GM19452 (cell line): ENCODE measurements at regions not wholly inside any gene's neighbourhood (a gene's known extent, or its start where the extent isn't known, plus 50 kb on each side); places are given as distances from the start of the nearest gene placed in this dataset.

ENCODE experiments used
- ATAC-seq: cut with Tn5 transposase; IDR thresholded peaks from one replicate; pipeline ENCODE4 v1.9.1; 2021; ENCODE audit not compliant: unreplicated experiment

DNA sequence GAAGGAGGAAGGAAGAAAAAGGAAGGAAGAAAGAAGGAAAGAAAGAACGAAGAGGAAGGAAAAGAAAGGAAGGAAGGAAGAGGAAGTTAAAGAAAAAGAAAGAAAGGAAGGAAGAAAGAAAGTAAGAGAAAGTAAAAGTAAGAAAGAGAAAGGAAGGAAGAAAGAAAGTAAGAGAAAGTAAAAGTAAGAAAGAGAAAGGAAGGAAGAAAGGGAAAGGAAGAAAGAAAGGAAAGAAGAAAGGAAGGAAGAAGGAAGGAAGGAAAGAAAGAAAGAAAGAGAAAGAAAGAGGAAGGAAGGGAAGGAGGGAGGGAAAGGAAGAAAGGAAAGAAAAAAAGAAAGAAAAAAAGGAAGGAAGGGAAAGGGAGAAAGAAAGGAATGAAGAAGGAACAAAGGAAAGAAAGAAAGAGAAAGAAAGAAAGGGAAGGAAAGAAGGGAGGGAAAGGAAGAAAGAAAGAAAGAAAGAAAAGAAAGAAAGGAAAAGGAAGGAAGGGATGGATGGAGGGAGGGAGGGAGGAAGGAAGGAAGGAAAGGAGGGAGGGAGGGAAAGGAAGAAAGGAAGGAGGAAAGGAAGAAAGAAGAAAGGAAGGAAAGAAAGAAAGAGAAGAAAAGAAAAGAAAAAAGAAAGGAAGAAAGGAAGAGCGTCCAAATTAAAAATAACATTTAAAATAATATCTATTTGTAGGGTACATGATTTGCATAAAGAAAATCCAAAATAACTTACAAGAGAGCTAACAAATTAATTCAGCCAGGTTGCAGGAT lies 827.9 kb downstream of the TSN start:
- no peak for ATAC-seq

DNA sequence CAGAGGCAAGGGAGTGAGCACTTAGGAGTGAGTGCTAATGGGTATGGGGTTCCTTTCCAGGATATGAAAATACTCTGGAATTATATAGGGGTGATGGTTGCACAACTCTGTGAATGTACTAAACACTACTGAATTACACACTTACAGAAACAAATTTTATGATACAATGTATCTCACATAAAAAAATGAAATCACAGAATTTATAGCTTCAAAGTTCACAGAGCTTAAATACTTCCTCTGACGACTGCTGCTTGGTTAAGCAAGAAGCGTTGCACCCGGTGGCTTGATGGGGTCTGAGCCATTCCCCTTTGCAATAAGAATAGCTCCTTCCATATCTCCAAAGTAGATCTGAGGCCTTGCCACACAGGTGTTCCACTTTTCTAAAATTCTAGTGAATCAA lies 835.1 kb downstream of the TSN start:
- no peak for ATAC-seq

DNA sequence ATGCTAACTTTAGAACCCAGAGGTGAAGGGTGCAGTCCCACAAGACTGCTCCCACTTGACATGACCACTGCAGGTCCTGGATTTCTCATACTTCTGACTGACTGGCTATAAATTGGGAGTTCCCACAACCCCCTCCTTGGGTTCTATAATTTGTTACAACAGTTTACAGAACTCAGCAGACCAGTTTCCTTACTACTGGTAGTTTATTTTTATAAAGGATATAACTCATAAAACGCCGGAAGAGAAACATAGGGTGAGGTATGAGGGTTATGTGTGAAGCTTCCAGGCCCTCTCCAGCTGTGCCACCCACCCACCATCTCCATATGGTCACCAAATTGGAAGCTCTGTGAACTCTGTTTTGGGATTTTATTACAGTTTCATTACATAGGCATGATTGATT lies 839.6 kb downstream of the TSN start:
- no peak for ATAC-seq

DNA sequence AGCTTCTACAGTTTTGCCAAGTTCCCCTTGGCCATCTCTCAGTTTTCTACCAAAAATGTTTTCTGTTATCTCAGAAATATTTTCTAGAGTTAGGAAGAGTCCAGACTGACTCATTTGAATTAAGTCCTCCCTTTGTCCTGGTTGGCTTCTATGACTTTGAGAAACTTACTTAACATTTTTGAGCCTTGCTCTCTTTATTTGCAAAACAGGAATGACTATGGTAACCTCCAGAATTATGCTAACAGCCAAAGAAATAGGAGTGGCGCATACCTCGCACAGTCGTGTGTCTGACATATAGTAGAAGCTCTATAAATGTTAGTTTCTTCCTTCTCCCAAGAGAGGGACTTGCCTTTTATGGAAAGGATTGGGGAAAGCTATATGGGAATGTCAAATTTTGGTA lies 841.1 kb downstream of the TSN start:
- ATAC-seq: no peak

DNA sequence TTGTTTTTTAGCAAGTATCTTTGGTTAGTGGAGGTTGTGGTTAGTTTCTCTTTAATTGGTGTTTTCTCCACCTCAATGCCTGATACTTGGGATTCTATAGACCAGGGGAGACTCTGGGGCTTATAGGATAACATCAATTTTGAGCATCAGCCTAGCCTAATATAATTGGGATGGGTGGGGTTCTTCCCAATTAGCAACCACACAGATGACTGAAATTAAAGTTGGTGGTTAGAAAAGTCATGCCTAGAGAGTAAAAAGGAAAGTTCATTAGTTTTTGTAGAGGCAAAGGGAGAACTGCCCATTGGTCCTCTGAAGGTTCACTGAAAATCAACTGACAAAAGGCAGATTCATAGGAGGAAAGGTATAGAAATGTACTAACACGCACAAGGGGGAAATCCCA lies 843.3 kb downstream of the TSN start:
- ATAC-seq: no peak

DNA sequence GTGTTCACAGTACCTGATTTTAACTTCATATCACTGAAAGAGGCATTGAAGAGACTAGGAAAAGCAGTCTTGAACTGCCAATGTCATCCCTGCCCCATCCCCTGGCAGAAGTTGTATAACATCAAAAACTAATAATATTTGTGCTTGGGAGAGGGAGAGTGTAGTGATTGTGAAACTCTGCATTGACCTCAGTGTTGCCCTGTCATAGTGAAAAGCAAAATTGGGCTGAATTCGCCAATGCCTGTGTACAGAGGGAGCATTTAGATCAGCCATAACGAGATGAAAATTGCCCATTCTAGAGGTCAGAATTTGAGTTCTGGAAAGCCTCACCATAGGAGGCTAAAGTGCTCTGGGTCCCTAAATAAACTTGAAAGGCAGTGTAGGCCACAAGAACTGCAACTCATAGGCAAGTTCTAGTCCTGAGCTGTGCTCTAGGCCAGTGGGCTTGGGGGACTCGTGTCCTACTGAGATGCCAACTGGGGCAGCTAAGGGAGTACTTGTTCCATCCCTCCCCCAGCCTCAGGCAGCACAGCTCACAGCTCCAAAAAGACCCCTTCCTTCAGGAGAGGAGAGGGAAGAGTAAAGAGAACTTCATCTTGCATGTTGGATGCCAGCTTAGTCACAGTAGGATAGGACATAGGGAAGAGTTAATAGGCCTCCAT lies 855.6 kb downstream of the TSN start:
- no peak for ATAC-seq

DNA sequence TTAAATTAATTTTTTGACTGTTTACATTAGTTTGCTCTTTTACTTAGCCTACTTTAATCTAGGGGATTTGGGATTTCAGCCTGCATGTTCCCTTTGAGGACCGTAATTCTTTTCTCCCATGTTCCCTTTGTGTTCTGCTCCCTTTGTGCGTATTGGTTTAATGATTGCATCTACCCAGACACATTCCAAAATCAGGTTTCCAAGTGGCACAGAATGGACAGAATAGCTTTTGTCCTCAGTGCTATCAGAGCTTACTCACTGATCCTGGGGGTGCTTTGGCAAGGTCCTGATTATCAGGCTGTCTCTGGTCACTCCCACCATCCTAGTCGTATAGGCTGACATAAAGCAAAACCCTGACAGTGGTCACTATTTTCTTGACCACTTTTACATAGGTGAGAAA lies 867.5 kb downstream of the TSN start:
- no peak for ATAC-seq

DNA sequence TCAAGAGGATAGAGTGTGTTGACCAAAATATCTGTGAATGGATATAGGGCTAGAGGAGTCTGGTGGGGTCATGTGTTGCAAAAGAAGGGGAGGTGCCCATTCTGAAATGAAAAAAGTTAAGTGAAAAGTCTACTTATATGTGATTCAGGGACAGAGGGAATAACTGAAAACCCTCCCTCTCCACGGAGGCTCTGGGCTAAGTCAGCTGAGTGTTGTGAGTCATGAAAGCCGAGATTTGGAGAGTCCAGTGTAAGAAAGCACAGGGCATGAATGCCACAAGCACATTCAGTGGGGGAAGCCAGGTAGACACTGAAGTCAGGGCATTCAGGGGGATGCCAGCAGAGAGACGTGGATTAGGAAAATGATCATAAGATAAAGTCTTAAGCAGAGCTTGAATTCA lies 871.9 kb downstream of the TSN start:
- ATAC-seq: no peak

DNA sequence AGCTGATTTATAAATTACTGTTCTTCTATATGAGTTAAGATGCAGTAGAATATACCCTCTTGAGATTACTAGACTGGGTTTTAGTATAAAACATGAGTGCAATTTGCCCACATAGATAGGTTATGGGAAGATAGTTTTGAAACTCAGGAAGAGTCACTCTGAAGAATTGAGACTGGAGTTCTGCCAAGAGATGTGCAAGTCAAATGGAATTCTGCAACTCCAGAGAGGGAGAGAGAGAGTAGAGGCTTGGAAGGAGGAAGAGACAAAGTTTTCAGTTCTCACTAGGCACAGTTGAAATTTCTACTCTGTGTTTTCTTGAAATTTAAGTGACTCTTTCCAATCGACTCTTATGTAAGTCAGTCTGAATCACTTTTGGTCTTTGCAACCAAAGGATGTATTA lies 878.8 kb downstream of the TSN start:
- ATAC-seq: no peak

DNA sequence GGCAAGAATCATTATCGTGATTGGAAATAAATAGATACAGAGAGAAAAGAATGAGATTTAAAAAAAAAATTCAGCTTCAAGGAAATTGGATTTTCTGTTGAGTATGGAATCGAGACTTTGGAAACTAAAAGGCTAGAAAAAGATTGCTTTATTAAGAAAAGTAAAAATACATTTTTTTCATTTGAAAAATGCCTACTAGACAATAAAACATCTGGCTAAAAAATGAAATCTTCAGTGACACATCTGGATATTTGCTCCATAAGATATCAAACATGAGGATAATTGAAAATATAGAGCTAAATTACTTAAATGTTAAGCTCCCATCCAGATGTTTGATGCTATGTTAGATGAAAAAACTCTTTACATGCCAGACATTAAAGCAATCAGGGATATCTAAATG lies 879.5 kb downstream of the TSN start:
- no peak for ATAC-seq

DNA sequence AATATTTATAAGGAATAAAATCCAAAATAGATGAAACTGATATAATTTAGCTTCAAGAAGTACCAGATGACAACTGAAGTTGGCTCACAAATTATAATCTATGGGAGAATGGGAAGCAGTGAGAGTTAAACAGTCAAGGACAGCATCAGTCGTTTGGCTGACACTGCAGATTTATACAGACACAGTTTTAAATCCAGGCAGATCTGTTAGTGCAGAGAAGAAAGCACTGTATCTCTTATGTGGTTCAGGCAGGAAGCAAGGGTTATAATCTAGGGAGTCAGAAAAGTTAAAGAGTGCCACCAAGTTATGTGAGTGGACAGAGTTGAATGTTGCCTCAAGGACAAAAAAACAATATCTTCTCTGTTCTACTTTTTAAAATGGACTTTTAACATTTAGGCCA lies 880.2 kb downstream of the TSN start:
- no peak for ATAC-seq

DNA sequence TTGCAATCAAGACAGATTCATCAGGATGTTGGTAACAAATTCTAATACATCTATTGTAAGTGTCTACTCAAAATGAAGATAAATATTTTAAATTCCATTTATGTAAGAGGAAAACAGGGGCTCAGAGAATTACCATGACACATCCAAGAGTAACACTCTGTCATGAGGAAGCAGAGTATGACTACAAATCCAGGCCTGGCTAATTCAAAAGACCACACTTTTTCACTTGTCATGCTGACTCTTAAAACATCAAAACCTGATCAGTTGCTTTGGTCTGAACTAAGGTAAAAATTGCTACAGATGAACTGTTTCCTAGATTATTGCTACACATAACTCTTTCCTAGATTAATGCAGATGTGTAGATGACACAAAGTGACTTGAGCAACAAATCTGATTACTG lies 880.6 kb downstream of the TSN start:
- no peak for ATAC-seq

DNA sequence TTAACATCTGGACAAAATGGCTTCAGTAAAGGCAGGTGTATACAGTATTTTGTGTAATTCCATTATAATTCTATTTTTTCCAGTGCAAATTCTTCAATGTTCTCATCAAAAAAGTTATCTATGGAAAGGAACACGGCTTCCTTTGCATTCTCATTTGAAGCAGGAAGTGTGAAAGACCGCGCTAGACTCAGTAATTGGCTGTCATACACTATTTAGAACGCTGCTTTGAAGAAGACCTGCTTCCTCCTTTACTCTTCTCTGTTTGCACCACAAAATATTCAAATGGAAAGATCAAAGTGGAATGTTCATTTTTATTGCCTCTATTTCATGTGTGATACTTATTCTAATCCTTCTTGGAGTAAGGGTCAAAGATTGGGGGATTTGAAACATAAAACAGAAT lies 883.7 kb downstream of the TSN start:
- ATAC-seq: no peak

DNA sequence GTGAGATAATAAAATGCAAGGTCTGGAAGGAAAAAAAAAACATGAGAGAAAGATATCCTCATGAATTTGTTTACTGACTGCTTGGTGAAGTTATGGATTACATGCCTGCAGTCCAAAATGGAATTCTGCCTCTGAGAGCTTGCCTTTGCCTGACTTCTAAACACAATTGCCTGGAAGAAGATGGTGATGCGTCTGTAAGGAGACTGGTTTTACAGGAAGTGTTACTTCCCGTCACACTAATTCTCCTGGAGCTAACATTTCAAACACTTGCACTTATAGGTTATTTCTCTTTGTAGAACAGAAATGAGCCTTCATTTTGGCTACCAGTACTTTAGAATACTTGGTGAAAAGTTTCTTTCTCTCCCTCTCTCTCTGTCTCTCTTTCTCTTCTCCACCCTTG lies 884.3 kb downstream of the TSN start:
- ATAC-seq: no peak

DNA sequence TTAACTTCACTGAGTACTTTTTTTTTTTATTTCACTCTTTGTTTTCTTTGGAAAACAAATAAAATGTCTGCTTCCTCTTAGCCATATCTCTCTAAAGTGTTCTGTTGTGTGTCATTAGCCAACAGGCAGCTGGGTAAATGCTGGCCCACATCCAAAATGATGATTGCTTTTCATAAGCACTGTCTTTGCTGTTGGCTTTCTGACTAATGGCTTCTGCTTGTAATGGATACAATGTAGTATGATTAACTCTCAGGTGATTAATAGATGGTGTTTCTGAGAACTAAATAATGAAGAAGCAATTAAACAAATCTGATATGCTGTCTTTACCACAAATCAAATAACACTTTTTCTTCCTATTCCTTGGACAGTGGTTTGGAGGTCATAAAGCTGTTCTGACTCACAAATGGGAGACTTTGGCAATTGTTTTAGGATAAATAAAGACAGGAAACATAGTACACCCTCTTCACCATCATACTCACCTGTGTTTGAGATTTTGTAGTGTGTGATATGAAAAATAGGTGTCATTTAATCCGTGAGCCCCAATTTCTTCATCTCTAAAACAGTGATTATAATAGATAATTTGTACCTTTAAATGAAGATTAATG lies 888.4 kb downstream of the TSN start:
- ATAC-seq: no peak

DNA sequence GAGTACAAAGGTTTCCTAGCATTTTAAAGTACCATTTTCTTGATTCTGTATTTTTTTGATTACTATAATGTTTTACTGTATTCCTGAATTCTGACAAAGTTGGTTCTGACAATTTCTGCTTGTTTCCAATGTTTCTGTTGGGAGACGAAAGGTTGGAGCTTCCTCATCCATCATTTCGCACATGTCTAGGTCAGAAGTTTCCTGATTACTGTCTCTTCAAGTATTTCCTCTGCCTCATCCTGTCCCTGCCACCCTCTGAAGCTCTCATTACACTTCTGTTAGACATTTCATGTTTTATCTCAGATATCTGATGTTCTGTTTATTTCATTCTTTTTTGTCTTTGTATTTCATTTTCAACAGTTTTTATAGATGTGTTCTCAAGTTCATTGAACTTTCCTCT lies 895.8 kb downstream of the TSN start:
- ATAC-seq: no peak

DNA sequence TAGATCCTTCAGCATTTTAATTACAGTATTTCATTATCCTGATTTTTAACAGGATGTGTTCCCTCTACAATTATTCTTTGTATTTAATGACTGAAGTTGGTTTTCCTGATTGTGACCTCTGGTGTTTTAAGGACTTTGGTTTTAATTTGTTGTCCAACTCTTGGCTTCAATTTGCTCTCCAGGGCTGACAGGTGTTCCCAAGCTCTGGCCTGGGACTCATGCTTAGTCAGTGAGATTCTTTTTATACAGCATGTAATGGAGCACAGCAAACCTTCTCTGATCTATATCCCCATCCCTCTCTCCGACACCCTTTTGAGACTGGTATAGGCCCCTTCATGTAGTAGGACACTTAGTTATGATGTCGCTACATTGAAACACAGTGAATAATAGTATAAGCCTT lies 896.3 kb downstream of the TSN start:
- no peak for ATAC-seq

DNA sequence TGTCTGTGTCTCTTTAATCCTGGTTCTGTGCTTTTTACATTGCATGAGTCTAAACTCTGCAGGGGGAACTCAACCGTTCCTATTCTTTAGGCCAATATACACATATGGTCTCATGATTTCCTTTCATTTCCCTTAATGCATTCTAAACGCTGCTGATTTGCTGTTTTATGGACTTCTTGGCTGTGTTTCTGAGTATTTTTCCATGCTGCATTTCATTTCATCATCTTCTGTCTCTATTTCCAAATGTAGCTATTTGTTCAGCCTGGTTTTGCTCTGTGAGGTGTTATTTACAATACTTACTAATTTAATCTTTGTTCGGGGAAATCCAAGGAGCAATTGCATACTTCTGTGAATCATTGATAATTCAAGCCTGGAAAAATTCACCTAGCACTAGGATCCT lies 897.2 kb downstream of the TSN start:
- no peak for ATAC-seq

DNA sequence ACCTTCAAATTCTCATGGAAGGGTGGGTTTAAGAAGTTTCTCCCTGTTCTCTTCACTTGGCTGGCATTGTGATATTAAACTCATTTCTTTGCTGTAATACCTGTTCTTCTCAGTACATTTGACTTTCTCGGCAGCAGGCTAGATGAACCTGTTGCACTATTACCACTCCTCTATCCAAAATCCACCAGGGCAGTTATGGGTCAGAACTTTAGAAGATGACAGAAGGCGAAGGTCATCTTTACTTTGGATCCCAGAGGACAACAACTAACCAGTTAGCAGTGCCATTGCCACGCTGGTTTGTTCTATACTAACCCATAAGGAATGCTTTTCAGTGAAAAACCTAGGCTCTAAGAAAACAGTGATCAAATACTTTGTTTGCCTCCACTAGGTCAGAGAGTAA lies 901.0 kb downstream of the TSN start:
- no peak for ATAC-seq

DNA sequence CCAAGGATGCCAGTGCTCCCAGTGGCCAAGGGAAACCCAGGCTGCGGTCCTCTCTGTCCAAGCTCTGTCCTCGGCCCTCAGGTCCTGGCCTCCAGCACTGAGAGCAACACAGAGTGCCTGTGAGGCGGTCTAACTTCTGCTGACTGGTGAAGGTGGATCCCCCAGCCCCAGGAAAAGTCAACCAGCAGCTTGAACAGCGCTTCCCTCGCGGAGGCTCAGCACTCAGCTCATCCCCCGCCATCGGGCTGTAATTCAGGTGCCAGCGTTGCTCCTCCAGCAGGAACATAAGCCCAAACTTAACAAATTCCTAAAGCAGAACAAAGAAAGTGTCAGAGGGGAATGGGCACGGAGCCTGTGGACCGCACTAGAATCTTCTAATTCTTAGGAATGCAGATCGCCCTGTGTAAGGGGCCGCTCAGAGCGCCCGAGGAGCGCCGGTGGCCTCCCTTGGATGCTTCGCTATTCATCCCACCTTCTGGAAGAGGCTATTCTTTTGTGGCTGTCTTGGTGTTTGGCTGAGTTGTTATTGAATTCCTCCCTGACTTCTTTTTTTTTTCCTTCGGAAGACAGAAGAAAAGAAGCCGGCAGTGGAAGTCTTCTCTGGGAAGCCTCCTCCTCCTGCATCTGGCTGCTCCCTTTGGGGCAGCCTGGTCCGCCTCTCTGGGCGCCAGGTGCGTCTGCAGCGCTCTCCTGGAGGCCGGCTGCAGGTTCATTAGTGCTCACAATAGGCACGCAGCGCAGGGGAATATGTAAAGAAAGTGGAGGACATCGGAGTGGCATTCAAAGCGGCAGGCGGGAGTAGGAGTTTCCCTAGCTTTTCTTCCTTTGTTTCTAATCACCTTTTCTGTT lies 905.6 kb downstream of the TSN start:
- ATAC-seq: no peak

DNA sequence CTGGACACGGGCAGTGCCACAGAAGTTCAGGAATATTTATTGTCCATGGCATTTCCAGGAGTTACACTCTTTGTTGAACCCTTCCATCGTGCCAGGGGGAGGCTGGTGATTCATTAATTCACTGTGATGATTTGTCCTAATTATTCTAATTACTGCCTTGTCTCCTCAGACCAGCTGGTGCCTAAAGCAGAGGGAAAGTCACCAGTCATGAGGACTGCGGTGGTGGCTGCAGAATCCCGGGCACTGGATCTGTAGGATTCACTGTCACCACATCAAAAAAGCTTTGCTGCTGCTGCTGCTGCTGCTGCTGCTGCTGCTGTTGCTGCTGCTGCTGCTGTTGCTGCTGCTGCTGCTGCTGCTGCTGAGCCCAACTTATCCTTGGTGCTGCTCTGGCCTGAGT lies 908.2 kb downstream of the TSN start:
- ATAC-seq: no peak

DNA sequence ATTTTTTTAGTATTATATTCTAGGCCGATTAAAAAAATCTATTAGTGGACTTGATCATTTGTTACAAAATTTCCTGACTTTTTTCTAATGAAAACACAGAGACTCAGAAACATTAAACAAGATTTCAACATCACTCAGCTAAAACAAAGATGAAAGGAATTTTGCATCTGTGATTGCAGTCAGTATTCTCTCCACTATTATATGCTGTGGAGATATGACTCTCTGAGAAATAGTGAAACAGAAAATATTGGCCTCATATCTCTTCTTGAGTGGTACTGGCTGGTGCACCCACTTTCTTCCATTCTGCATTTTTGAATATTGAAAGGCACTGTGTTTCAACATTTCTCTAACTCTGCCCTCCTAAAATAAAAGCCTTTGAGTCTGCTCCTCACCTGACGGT lies 914.2 kb downstream of the TSN start:
- no peak for ATAC-seq
